Activated CD4-positive, alpha-beta T cell treated with anti-CD3 and anti-CD28 coated beads, Interleukin-2, amount 50 U/mL, for 1 hour (primary cell): ENCODE measurements at regions not wholly inside any gene's neighbourhood (a gene's known extent, or its start where the extent isn't known, plus 50 kb on each side); places are given as distances from the start of the nearest gene placed in this dataset.
"Not testable (repeated sequence)": the region's sequence is repeated elsewhere in the genome, so short reads cannot be mapped to it uniquely, and the experiment has no call there.

Source experiments
- DNase-seq: peaks from one replicate; pipeline ENCODE4 v3.0.0-alpha.2; 2020

DNA sequence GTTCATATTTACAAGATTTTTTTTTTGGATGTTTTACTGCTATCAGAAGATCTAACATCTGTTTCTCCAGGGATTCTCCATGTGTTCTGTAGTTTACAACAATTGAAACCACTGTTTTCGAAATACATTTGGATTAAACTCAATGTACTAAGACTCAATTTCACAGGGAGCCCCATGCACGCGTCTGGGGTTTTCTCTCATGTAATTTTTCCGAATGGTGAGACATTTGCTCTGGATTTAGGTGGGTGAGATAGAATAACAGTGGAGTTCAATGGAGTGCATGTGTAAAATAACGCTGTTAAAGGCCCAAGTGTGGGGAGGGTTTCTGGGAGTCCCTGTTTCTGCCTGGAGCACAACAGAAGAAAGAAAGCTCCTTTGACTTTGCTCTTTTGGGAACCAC lies 330.3 kb downstream of the TSHZ3 start:
- no peak for DNase-seq

- DNase-seq, result no peak
These were observed 333.5 kb downstream of the TSHZ3 start for GRCh38 chr19:31015778-31016177.

GRCh38 chr19:31014668-31015067 lies 334.6 kb downstream of the TSHZ3 start:
- DNase-seq, result no peak

DNA sequence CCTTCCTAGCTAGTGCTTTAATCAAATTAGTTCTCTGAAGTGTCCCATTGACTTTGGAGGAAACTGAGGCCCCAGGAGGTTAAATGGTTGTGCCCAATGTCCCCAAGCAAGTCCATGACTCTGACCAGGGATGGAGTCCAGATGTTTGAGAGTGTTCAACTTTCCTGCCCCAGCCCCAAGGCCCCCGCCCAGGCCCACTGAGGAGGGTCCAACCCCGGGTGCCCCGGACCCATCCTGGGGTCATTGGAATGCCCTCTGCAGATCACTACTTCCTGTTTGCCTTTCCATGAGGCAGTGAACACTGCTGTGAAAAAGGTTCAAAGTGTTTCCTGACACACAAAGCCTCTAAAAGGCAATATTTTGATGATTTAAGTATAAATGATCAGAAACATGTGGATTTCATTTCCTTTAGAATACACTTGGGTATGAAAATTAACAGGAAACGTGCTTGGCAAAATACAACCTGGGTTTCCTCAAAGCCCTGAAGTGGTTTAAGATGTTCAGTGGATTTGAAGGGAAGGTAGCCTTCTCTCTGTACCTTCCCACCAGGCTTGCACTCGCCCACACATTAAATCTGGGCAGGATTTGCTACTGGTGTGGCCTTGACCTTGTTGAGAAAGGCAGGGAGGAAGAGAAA lies 335.7 kb downstream of the TSHZ3 start:
- DNase-seq, result no peak

GRCh38 chr19:31002518-31003244 lies 346.6 kb downstream of the TSHZ3 start:
- DNase-seq, result no peak

DNA sequence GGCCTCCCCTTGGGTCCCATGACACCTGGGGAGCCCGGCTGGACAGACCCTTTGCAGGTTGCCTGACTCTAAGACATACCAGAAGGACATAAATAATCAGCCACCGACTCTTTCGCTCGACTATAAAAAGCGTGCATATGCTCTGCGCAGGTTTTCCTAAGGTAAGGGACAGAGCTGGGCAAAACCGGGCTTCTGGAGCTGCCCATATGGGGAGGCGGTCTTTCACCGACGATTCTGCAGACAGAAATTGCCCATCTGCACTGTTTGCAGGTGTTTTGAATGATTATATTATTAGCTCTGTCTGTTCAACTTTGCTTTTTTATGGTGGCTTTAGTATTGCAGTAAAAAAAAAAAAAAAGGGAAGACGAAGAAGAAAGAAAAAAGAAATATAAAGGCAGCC lies 347.2 kb downstream of the TSHZ3 start:
- DNase-seq, result no peak

- DNase-seq, result no peak
These were observed 348.3 kb downstream of the TSHZ3 start for GRCh38 chr19:31000913-31001312.

- no peak for DNase-seq
These were observed 349.5 kb downstream of the TSHZ3 start for GRCh38 chr19:30999726-31000125.

- DNase-seq, result no peak
These were observed 352.0 kb downstream of the TSHZ3 start for GRCh38 chr19:30997222-30997621.

DNA sequence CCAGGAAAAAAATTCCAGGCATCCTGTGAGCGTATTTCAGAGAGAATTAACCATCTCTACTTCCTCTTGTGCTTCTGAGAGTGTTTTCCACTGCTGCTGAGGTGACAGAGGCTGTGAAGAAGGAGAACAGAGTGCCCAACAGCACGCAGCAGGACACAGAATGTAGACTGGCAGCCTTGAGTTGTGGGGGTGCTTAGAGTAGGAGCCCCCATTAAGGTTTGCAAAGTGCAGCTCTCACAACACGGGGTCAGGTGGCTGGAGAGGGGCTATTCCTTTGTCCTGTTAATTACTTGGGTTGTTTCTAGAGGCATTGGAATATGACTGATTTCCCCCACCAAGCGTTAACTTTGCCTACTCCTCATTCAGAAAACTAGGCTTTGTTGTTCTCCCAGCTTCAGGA lies 370.6 kb downstream of the TSHZ3 start:
- no peak for DNase-seq

DNA sequence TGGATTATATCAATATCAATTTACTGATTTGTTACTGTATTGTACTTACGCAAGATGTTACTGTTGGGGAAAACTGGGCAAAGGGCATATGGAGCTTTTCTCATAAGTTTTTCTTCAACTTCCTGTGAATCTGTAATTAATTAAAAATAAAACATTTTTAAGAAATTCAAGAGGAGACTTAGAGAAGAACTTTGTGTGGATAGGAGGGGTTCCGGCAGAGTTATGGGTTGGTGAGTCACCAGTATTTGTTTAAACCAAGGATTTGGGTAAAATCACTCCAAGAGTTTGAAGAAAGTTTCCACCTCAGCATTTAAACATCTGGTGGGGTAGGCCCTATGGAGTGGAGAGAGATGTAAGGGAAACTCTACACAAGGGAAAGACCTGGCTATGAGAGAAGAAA lies 379.6 kb downstream of the TSHZ3 start:
- DNase-seq, result no peak

DNA sequence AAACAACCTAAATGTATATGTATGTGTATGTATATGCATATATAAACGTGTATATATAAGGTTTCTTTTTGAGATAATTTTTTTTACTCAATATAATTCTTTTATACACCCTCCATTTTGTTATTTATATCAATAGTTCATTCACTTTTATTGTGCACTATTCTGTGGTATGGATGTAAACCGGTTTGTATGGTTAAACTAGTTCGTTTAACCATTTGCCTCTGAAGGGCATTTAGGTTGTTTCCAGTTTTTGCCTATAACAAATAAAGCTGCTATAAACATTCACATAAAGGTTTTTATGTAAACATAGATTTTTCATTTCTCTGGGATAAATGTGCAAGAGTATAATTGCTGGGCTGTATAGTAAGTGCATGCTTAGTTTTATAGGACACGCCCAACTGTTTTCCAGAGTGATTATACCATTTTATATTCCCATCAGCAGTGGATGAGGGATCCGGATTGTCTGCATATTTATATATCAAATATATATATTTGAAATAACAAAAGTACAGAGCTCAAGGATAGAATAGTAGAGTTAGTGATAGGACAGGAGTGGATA lies 380.3 kb downstream of the TSHZ3 start:
- no peak for DNase-seq

DNA sequence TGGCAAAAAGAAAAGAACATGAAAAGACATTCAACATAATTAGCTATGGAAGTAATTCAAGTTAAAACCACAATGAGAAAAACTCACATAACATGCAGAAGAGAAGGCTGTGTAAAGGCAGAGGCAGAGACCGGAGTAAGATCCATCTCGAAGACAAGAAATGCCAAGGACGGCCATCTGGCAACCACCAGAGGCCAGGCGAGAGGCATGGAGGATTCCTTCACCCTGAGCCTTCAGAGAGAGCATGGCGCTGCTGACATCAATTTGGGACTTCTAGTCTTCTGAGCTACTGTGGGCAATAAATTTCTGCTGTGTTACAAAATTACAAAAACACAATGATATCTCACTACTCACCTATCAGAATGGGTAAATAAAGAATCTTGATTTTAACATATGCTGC lies 381.0 kb downstream of the TSHZ3 start:
- DNase-seq, result no peak

DNA sequence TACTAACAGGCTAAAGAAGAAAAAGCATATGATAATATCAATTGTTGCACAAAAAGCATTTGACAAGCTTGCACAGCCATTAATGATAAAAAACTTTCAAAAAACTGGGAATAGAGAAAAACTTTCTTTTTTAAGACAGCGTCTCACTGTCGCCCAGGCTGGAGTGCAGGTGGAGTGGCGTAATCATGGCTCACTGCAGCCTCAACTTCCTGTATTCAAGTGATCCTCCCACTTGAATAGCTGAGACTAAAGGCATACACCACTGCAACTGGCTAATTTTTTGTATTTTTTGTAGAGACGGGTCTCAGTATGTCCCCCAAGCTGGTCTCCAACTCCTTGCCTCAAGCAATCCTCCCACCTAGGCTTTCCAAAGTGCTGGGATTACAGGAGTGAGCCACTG lies 382.8 kb downstream of the TSHZ3 start:
- no peak for DNase-seq

GRCh38 chr19:30959011-30959410 lies 390.2 kb downstream of the TSHZ3 start:
- DNase-seq, result no peak

- no peak for DNase-seq
These were observed 393.8 kb downstream of the TSHZ3 start for GRCh38 chr19:30955112-30956104.

- DNase-seq, result not testable (repeated sequence)
These were observed 404.8 kb downstream of the TSHZ3 start for GRCh38 chr19:30944276-30944932.

DNA sequence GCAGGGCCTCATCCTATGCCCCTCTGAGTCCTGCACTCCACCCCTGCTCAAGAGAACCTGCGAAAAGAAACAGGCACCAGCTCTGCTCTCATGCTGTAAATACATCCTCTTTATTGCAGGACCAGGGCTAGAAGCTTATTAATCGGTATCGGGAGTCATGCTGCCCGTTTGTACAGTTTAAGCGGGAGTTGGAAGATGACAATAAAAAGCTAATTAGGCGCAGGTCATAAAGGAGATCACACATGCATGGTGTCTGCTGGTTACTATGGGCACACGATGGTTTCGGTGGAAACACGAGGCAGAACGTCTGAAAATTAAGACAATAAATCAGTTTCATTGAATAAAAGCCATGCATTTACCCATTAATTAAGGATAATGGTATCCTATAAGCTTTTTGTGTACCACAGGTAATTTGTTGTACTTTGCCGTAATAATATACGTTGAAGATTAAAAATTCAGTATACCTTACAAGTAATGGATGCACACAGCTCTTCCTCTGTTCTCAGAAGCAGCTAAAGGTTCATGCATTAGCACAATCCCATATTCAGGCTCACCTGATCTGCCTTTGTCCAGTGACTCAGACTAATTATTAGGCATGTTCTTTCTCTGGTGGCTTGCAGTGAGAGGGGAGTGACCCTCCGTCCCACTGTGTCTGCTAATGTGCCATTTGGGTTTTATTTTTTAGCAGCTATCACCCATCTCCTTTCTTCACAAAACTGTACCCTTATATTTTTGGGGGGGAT lies 406.0 kb downstream of the TSHZ3 start:
- DNase-seq, result no peak

GRCh38 chr19:30942636-30943035 lies 406.6 kb downstream of the TSHZ3 start:
- DNase-seq, result no peak

DNA sequence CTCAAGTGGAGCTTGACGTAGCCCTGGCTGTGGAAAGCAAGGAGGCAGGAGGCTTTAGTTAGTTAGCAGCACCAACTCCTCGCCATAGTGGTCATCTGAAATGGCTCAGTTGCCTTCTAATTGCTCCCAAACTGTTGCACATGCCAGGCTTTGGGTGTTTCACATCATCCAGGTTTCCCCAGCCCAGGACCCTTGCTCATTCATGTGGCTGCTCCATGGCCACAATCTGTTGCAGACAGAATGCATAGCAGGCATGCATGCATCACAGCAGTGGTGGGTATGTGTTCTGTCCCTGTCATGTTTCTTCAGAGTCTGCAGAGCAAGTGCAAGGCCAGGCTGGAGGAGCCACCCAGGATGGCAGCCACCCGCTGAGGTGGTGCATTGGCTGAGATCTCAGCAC lies 407.6 kb downstream of the TSHZ3 start:
- DNase-seq, result no peak

DNA sequence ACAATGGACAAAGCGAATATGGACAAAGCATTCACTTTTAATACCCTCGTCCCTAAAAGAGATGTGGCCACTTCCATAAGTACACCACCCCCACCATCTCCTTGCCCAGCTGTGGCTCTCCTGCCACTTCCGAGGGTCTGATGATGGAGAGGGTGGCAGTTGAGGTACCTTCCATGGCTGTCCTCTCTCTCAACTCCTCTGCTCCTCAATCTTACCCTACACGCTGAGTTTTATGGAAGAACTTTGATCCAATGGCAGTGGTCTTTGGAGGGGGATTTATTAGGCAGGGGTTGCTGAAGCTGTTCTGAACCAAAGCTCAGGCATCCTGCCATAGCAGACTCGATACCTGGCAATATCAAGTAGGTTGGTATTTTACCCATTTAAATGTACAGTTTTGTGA lies 413.0 kb downstream of the TSHZ3 start:
- no peak for DNase-seq

GRCh38 chr19:30935146-30935545 lies 414.1 kb downstream of the TSHZ3 start:
- no peak for DNase-seq
